RWPE2 (cell line): ENCODE measurements at regions not wholly inside any gene's neighbourhood (a gene's known extent, or its start where the extent isn't known, plus 50 kb on each side); places are given as distances from the start of the nearest gene placed in this dataset.

Source experiments
- ATAC-seq: fragments of 200-7000 bp; cut with Tn5 transposase; 3 replicates; pipeline ENCODE4 v1.9.1; 2021; ENCODE audit warnings: low read depth
- DNase-seq: peaks from one replicate; pipeline ENCODE4 v3.0.0-alpha.2; 2020; ENCODE audit warnings: low spot score
- H3K27ac ChIP-seq: fragments of 450-650 bp; 2 replicates; pipeline ENCODE4 v1.5.1; 2017; ENCODE audit warnings: mild to moderate bottlenecking; ENCODE audit not compliant: poor library complexity, severe bottlenecking
- H3K27me3 ChIP-seq: fragments of 250-450 bp; sonication (Bioruptor Pico); 2 replicates; pipeline ENCODE4 v1.5.1; 2021; ENCODE audit warnings: mild to moderate bottlenecking, moderate library complexity; ENCODE audit not compliant: insufficient read depth, poor library complexity, severe bottlenecking
- H3K36me3 ChIP-seq: fragments of 250-450 bp; sonication (Bioruptor Pico); 2 replicates; pipeline ENCODE4 v1.5.1; 2020; ENCODE audit warnings: low read depth, mild to moderate bottlenecking, moderate library complexity
- H3K4me1 ChIP-seq: fragments of 250-450 bp; sonication (Bioruptor Pico); 2 replicates; pipeline ENCODE4 v1.5.1; 2021; ENCODE audit warnings: mild to moderate bottlenecking, moderate library complexity; ENCODE audit not compliant: insufficient read depth, poor library complexity, severe bottlenecking
- H3K4me3 ChIP-seq: fragments of 250-450 bp; sonication (Bioruptor Pico); 2 replicates; pipeline ENCODE4 v1.5.1; 2021; ENCODE audit warnings: mild to moderate bottlenecking, moderate library complexity; ENCODE audit not compliant: severe bottlenecking
- H3K9me3 ChIP-seq: fragments of 250-450 bp; sonication (Bioruptor Pico); 2 replicates; pipeline ENCODE4 v1.5.1; 2021; ENCODE audit warnings: mild to moderate bottlenecking, moderate library complexity; ENCODE audit not compliant: severe bottlenecking
- TF ChIP-seq, protein P1 (sequence below): fragments of 450-650 bp; IDR thresholded peaks from one replicate; pipeline ENCODE4 v1.5.1; 2017; ENCODE audit warnings: mild to moderate bottlenecking, moderate library complexity; ENCODE audit not compliant: poor library complexity, severe bottlenecking

DNA sequence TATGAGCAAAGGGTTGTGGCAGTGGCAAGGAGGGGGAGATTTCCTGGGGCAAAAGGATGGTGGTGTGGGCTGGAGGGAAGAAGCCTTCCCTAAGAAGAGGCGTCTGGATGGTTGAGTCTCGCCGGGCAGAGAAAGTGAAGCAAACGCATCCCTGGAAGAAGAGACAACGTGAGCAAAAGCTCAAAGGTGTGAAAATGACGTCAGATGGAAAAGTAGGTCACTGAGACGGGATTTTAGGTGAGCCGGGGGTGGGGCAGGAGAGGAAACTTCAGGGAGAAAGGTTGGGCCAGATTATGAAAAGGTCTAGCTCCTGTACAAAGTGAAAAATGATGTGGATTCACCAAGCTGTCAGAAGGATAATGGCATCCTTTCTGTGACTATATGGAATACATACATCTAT, 95.3 kb upstream of the KCNE2 start:
- no peak overlapping the region for H3K4me3 ChIP-seq
- H3K9me3 ChIP-seq, result no peaks in the 10 kb centered on the region
- ATAC-seq, result no peak
- TF ChIP-seq, protein P1, sequence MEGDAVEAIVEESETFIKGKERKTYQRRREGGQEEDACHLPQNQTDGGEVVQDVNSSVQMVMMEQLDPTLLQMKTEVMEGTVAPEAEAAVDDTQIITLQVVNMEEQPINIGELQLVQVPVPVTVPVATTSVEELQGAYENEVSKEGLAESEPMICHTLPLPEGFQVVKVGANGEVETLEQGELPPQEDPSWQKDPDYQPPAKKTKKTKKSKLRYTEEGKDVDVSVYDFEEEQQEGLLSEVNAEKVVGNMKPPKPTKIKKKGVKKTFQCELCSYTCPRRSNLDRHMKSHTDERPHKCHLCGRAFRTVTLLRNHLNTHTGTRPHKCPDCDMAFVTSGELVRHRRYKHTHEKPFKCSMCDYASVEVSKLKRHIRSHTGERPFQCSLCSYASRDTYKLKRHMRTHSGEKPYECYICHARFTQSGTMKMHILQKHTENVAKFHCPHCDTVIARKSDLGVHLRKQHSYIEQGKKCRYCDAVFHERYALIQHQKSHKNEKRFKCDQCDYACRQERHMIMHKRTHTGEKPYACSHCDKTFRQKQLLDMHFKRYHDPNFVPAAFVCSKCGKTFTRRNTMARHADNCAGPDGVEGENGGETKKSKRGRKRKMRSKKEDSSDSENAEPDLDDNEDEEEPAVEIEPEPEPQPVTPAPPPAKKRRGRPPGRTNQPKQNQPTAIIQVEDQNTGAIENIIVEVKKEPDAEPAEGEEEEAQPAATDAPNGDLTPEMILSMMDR, result no peak
- H3K27me3 ChIP-seq, result no peaks in the 10 kb centered on the region
- no peak for DNase-seq
- no peaks in the 10 kb centered on the region for H3K36me3 ChIP-seq
- no peak overlapping the region for H3K27ac ChIP-seq
- H3K4me1 ChIP-seq, result no peaks in the 10 kb centered on the region

DNA sequence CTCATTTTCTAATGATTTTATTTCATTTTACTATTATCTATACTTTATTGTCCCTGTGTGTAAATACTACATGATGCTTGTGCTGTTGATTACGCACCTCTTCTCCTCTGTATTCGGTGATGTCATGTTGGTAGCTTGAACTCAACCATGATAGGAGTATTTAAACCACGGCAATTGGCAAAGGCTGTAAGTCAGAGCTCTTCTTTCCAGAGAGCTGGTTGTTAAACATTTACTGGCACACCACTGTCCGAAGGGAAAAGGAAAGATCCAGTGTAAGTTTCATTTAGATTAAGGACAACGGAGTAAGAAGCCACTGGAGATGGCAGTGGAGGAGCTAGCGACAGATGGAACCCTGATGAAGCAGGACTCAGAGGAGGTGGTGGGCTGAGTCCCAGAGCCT, 93.4 kb upstream of the KCNE2 start:
- no peak for DNase-seq
- Histone ChIP-seq H3K4me3 (no peak overlapping the region), H3K36me3 (no peaks in the 10 kb centered on the region), H3K9me3 (no peaks in the 10 kb centered on the region), H3K27ac (no peak overlapping the region), H3K4me1 (no peaks in the 10 kb centered on the region), H3K27me3 (no peaks in the 10 kb centered on the region)
- ATAC-seq, result no peak
- TF ChIP-seq, protein P1, result no peak

DNA sequence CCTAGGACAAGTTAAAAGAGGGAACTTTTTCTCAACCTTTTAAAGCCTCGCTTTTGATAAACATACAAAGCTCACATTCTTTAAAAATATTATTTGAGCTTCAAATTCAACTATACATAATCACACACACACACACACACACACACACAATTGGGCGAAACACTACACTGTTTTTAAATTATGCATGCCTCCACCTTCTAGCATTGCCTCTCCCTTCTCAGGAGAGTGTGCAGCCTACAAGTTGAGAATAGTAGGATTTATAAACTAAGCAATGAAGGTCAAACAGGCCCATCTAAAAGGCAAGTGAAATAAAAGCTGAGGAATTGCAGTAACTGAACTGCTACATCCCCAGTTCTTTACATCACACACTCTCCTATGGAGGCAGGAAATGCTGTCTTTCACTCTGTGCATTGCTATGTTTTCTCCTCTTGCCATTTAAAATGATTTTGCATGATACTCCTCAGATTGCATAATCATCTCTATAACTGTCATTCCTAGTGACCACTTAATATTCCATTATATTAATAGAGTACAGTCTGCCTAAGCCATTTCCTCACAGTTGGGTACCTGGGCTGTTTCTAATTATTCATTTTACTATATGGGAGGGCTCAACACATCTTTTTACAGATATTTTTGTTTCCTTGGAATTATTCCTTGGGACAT, 92.5 kb upstream of the KCNE2 start:
- Histone ChIP-seq H3K4me3 (no peak overlapping the region), H3K27ac (no peak overlapping the region), H3K36me3 (no peaks in the 10 kb centered on the region), H3K27me3 (no peaks in the 10 kb centered on the region), H3K4me1 (no peaks in the 10 kb centered on the region), H3K9me3 (no peaks in the 10 kb centered on the region)
- TF ChIP-seq, protein P1, result no peak
- no peak for DNase-seq
- no peak for ATAC-seq

DNA sequence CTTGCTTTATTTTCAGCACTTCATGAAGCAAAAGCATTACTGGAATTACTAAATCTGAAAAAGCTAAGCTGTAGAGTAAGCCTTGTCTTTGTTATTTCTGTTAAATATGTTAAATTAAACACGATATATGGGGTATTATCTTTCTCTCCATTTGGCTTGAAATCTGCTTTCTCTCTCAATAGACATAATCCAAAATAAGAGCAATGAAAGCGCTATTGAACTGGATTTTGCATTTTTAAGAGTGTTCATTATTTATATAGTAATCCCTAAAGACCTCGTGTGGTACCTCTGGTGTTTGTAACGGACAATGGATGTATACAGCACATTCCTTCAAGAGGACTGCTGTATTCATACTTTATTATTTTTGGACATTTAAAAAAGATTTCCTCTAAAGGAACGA, 91.5 kb upstream of the KCNE2 start:
- TF ChIP-seq, protein P1, result no peak
- no peaks in the 10 kb centered on the region for H3K27me3 ChIP-seq

DNA sequence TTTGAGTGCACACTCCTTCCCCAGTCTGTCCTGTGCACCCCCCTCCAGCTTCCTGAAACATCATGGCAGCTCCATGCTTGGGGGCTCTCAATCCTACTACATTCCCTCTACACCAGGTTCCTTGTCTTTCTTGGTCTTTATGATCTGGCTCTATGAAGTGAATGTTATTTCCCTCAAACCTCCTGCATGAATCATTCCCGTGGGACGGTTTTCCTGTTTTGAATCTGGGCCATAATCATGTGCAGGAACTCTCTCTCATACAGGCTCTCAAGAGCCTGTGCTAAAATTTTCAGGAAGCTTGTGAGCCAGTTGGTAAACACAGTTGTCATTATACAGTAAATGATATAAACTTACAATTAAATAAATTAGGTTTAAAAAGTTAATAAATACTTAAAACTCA, 89.8 kb upstream of the KCNE2 start:
- Histone ChIP-seq H3K27ac (no peak overlapping the region), H3K27me3 (no peaks in the 10 kb centered on the region), H3K4me3 (no peak overlapping the region), H3K36me3 (no peaks in the 10 kb centered on the region), H3K9me3 (no peaks in the 10 kb centered on the region), H3K4me1 (no peaks in the 10 kb centered on the region)
- no peak for ATAC-seq
- DNase-seq, result no peak
- TF ChIP-seq, protein P1, result no peak

More for the DNA sequence above, 91.5 kb upstream of the KCNE2 start:
- Histone ChIP-seq H3K4me3 (no peak overlapping the region), H3K4me1 (no peaks in the 10 kb centered on the region), H3K9me3 (no peaks in the 10 kb centered on the region), H3K27ac (no peak overlapping the region), H3K36me3 (no peaks in the 10 kb centered on the region)
- DNase-seq (no peak), ATAC-seq (no peak)
